SHP77 (cell line): ENCODE measurements at regions not wholly inside any gene's neighbourhood (a gene's known extent, or its start where the extent isn't known, plus 50 kb on each side); places are given as distances from the start of the nearest gene placed in this dataset.
"Not testable (repeated sequence)": the region's sequence is repeated elsewhere in the genome, so short reads cannot be mapped to it uniquely, and the experiment has no call there.

Experiments
- DNase-seq, 2 experiments: peaks; one replicate each; lab custom pipeline; 2025; lab: John Stamatoyannopoulos, UW

- DNase-seq, result no peak
Observed at GRCh38 chr3:190988102-190988501, 125.6 kb upstream of the GMNC start.

- DNase-seq, result no peak
Observed at GRCh38 chr3:190984502-190985244, 122.2 kb upstream of the GMNC start.

GRCh38 chr3:190983875-190984274 is 121.4 kb upstream of the GMNC start:
- DNase-seq, result no peak

- DNase-seq, result no peak
Observed at GRCh38 chr3:190973771-190974170, 111.3 kb upstream of the GMNC start.

GRCh38 chr3:190972840-190973270 is 110.4 kb upstream of the GMNC start:
- DNase-seq, result no peak

GRCh38 chr3:190972196-190972595 is 109.7 kb upstream of the GMNC start:
- DNase-seq, result no peak

- DNase-seq, result no peak
Observed at GRCh38 chr3:190970560-190970959, 108.1 kb upstream of the GMNC start.

- no peak for DNase-seq
Observed at GRCh38 chr3:190968616-190969015, 106.1 kb upstream of the GMNC start.

GRCh38 chr3:190964931-190965330 is 102.4 kb upstream of the GMNC start:
- not testable (repeated sequence) for DNase-seq

GRCh38 chr3:190959077-190959476 is 96.6 kb upstream of the GMNC start:
- no peak for DNase-seq

GRCh38 chr3:190941694-190942260 is 79.3 kb upstream of the GMNC start:
- no peak for DNase-seq

GRCh38 chr3:190934616-190935015 is 72.1 kb upstream of the GMNC start:
- DNase-seq, result not testable (repeated sequence)

- DNase-seq, result no peak
Observed at GRCh38 chr3:190926619-190927018, 64.1 kb upstream of the GMNC start.

- peak; percentile 46 to 80 for DNase-seq
Observed at GRCh38 chr3:190912736-190913135, 50.2 kb upstream of the GMNC start.
